ENCODE measurements at regions not wholly inside any gene's neighbourhood (a gene's known extent, or its start where the extent isn't known, plus 50 kb on each side); places are given as distances from the start of the nearest gene placed in this dataset.

GRCh38 chr1:60589916-60590315 is 492.4 kb upstream of the NFIA start:
- no peak for TF ChIP-seq POLR2A (IDR thresholded peaks at IDR 0.05)
- TF ChIP-seq, protein P1, sequence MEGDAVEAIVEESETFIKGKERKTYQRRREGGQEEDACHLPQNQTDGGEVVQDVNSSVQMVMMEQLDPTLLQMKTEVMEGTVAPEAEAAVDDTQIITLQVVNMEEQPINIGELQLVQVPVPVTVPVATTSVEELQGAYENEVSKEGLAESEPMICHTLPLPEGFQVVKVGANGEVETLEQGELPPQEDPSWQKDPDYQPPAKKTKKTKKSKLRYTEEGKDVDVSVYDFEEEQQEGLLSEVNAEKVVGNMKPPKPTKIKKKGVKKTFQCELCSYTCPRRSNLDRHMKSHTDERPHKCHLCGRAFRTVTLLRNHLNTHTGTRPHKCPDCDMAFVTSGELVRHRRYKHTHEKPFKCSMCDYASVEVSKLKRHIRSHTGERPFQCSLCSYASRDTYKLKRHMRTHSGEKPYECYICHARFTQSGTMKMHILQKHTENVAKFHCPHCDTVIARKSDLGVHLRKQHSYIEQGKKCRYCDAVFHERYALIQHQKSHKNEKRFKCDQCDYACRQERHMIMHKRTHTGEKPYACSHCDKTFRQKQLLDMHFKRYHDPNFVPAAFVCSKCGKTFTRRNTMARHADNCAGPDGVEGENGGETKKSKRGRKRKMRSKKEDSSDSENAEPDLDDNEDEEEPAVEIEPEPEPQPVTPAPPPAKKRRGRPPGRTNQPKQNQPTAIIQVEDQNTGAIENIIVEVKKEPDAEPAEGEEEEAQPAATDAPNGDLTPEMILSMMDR (IDR thresholded peaks at IDR 0.05), result no peak

Measured in thyroid gland (tissue), 4 donors.